Calu3 (cell line): ENCODE measurements at regions not wholly inside any gene's neighbourhood (a gene's known extent, or its start where the extent isn't known, plus 50 kb on each side); places are given as distances from the start of the nearest gene placed in this dataset.

Experiments
- BruUV-seq: library from RNA; stranded (reverse); fragments of 400-500 nt; replicated peaks from 2 replicates; lab custom pipeline; 2021; lab: Mats Ljungman, UMichigan
- CTCF ChIA-PET: fragments of 300-600 bp; sonication (Branson Sonifier 250); formaldehyde crosslinking; loops from one replicate; lab custom pipeline; 2022; ENCODE audit warnings: antibody characterized with exemption; lab: Charles Lee
- DNase-seq: peaks from one replicate; pipeline ENCODE4 v3.0.0; 2022
- H3K27ac Mint-ChIP-seq: one replicate; pipeline ENCODE4 v1.8.0; 2022; ENCODE audit warnings: mixed read lengths; ENCODE audit not compliant: unreplicated experiment
- H3K27me3 Mint-ChIP-seq: one replicate; pipeline ENCODE4 v1.8.0; 2022; ENCODE audit warnings: mixed read lengths; ENCODE audit not compliant: unreplicated experiment
- H3K36me3 Mint-ChIP-seq: one replicate; pipeline ENCODE4 v1.8.0; 2022; ENCODE audit warnings: mild to moderate bottlenecking, moderate library complexity, mixed read lengths; ENCODE audit not compliant: insufficient read depth, unreplicated experiment
- H3K4me1 Mint-ChIP-seq: one replicate; pipeline ENCODE4 v1.8.0; 2022; ENCODE audit warnings: mild to moderate bottlenecking, low read depth, mixed read lengths; ENCODE audit not compliant: unreplicated experiment
- H3K4me3 Mint-ChIP-seq: one replicate; pipeline ENCODE4 v1.8.0; 2022; ENCODE audit warnings: mild to moderate bottlenecking, low read depth, moderate library complexity, mixed read lengths; ENCODE audit not compliant: unreplicated experiment
- H3K9me3 Mint-ChIP-seq: one replicate; pipeline ENCODE4 v1.8.0; 2022; ENCODE audit warnings: low read depth, mixed read lengths; ENCODE audit not compliant: unreplicated experiment
- CTCF ChIP-seq: fragments of 200-600 bp; IDR thresholded peaks from one replicate; pipeline ENCODE4 v1.8.0; 2022; ENCODE audit warnings: antibody characterized with exemption; ENCODE audit not compliant: unreplicated experiment
- intact Hi-C: fragments of 100-400 bp; cut with micrococcal nuclease; formaldehyde crosslinking; loops from one replicate; pipeline ENCODE4 v1.10.0; 2022; ENCODE audit not compliant: unreplicated experiment

- Mint-ChIP-seq H3K27ac (no peak overlapping the region), H3K27me3 (peaks cover 9% of the 10 kb centered on the region), H3K4me1 (no peaks in the 10 kb centered on the region), H3K36me3 (no peaks in the 10 kb centered on the region), H3K4me3 (no peak overlapping the region), H3K9me3 (peaks cover 4% of the 10 kb centered on the region)
- no peak for TF ChIP-seq CTCF
- DNase-seq = no peak
- BruUV-seq = no TSS peak
- intact Hi-C loops = no loop called here
- CTCF ChIA-PET = no interaction called here
Observed at GRCh38 chr3:187849016-187849654, 103.9 kb upstream of the BCL6 start.

GRCh38 chr3:187850258-187850921 is 105.1 kb upstream of the BCL6 start:
- CTCF ChIA-PET = no interaction called here
- Mint-ChIP-seq H3K27me3 (peaks cover 9% of the 10 kb centered on the region), H3K36me3 (no peaks in the 10 kb centered on the region), H3K4me1 (no peaks in the 10 kb centered on the region), H3K4me3 (no peak overlapping the region), H3K27ac (no peak overlapping the region), H3K9me3 (peaks cover 4% of the 10 kb centered on the region)
- BruUV-seq = no TSS peak
- intact Hi-C loops = no loop called here
- TF ChIP-seq CTCF = no peak
- DNase-seq = no peak

- CTCF ChIA-PET = no interaction called here
- no TSS peak for BruUV-seq
- Mint-ChIP-seq H3K4me1 (no peaks in the 10 kb centered on the region), H3K27ac (no peak overlapping the region), H3K4me3 (no peak overlapping the region), H3K9me3 (peaks cover 4% of the 10 kb centered on the region), H3K36me3 (no peaks in the 10 kb centered on the region), H3K27me3 (peaks cover 9% of the 10 kb centered on the region)
- intact Hi-C loops = no loop called here
- no peak for TF ChIP-seq CTCF
- no peak for DNase-seq
Observed at GRCh38 chr3:187852842-187853730, 107.8 kb upstream of the BCL6 start.

DNA sequence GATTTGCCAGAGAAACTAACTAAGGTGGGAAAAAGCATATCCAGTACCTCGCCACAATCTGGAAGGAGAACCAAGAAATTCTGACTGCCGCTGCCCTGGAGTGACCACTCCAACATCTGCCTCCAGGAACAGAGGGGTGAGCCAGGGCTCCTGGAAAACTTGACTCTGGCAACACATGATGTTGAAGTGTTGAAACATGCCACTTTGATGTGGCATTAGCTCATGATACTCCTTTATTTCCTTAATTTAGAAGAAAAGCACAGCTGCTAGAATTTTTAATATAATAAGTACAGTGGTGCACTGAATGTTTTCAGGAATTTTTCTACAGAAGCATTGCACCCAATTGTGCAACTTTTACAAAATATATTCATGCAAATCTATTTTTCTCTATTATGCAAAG is 109.9 kb upstream of the BCL6 start:
- no peak for DNase-seq
- Mint-ChIP-seq H3K4me3 (no peak overlapping the region), H3K27ac (no peak overlapping the region), H3K4me1 (no peaks in the 10 kb centered on the region), H3K9me3 (peaks cover 2% of the 10 kb centered on the region), H3K36me3 (no peaks in the 10 kb centered on the region), H3K27me3 (peaks cover 8% of the 10 kb centered on the region)
- CTCF ChIA-PET = no interaction called here
- BruUV-seq = no TSS peak
- intact Hi-C loops = no loop called here
- no peak for TF ChIP-seq CTCF
